GM12878 (cell line): ENCODE measurements at regions not wholly inside any gene's neighbourhood (a gene's known extent, or its start where the extent isn't known, plus 50 kb on each side); places are given as distances from the start of the nearest gene placed in this dataset.

Experiments
- ATAC-seq: fragments of 200-7000 bp; cut with Tn5 transposase; 3 replicates; pipeline ENCODE4 v1.9.1; 2020; ENCODE audit warnings: mild to moderate bottlenecking, moderate library complexity
- BruUV-seq: library from RNA; stranded (reverse); fragments of 400-500 nt; replicated peaks from 2 replicates; lab custom pipeline; 2021; lab: Mats Ljungman, UMichigan
- CTCF ChIA-PET: fragments of 300-600 bp; sonication (Branson Sonifier 250); formaldehyde crosslinking; extraction: SDS; loops from one replicate; lab custom pipeline; 2021; ENCODE audit warnings: inconsistent platforms; lab: Yijun Ruan, JAX
- POLR2A ChIA-PET: fragments of 350-600 bp; formaldehyde crosslinking; extraction: SDS; loops from one replicate; lab custom pipeline; 2021; ENCODE audit warnings: inconsistent platforms; lab: Charles Lee
- RAD21 ChIA-PET: fragments of 300-600 bp; sonication (Branson Sonifier 250); formaldehyde crosslinking; loops from one replicate; lab custom pipeline; 2023; ENCODE audit warnings: antibody characterized with exemption; ENCODE audit not compliant: unreplicated experiment; lab: Charles Lee
- SMC1A ChIA-PET: fragments of 300-600 bp; sonication (Branson Sonifier 250); formaldehyde crosslinking; loops from one replicate; lab custom pipeline; 2023; ENCODE audit not compliant: unreplicated experiment, uncharacterized antibody; lab: Charles Lee
- DNase-seq: peaks from one replicate; pipeline ENCODE4 v3.0.0-alpha.2; 2011; ENCODE audit warnings: low read depth, low spot score
- FAIRE-seq: peaks from 3 replicates; lab custom pipeline; 2011; peaks lifted over from hg19 to GRCh38; lab: Jason Lieb, UNC
- H2AFZ ChIP-seq: 2 replicates; pipeline ENCODE4 v1.6.0; 2011; ENCODE audit warnings: low read depth, low read length, control low read depth; ENCODE audit not compliant: control insufficient read depth
- H3K27ac ChIP-seq: 2 replicates; pipeline ENCODE4 v1.5.1; 2011; ENCODE audit warnings: control low read depth; ENCODE audit not compliant: control insufficient read depth, insufficient read depth
- H3K27me3 ChIP-seq, 2 experiments: replicated peaks in 1 of 2; 2 replicates each; pipeline versions ENCODE4 v1.6.0 to v1.6.1; 2011; ENCODE audit warnings: low read length in 1 of 2; ENCODE audit not compliant: control insufficient read depth in 2 of 2, insufficient read depth in 2 of 2
- H3K36me3 ChIP-seq, 2 experiments: 2 replicates each; pipeline ENCODE4 v1.5.1; 2011; ENCODE audit warnings: low read length in 1 of 2; ENCODE audit not compliant: control insufficient read depth in 2 of 2, insufficient read depth in 2 of 2
- H3K4me1 ChIP-seq: 2 replicates; pipeline ENCODE4 v1.6.1; 2011; ENCODE audit warnings: mild to moderate bottlenecking, low read length, moderate library complexity, mixed read lengths; ENCODE audit not compliant: control insufficient read depth, insufficient read depth
- H3K4me2 ChIP-seq: 2 replicates; pipeline ENCODE4 v1.6.0; 2011; ENCODE audit warnings: control low read depth; ENCODE audit not compliant: control insufficient read depth, insufficient read depth
- H3K4me3 ChIP-seq: fragments of 200-600 bp; sonication (generic); 2 replicates; pipeline ENCODE4 v1.5.1; 2016
- H3K79me2 ChIP-seq: 2 replicates; pipeline ENCODE4 v1.6.0; 2011; ENCODE audit warnings: low read length; ENCODE audit not compliant: control insufficient read depth, insufficient read depth
- H3K9ac ChIP-seq: 2 replicates; pipeline ENCODE4 v1.8.0; 2011; ENCODE audit warnings: low read length, control low read depth, mixed read lengths; ENCODE audit not compliant: control insufficient read depth, insufficient read depth
- H3K9me3 ChIP-seq: replicated peaks from 3 replicates; pipeline ENCODE4 v1.5.1; 2011; ENCODE audit warnings: mild to moderate bottlenecking, low read length; ENCODE audit not compliant: control insufficient read depth, insufficient read depth
- H4K20me1 ChIP-seq: 2 replicates; pipeline ENCODE4 v1.6.0; 2011; ENCODE audit not compliant: control insufficient read depth, insufficient read depth
- BMI1 ChIP-seq: fragments of 450-650 bp; IDR thresholded peaks from 2 replicates; pipeline ENCODE4 v1.6.1; 2016; ENCODE audit warnings: mild to moderate bottlenecking, moderate library complexity, borderline replicate concordance
- ELK1 ChIP-seq: IDR thresholded peaks from 2 replicates; pipeline ENCODE4 v1.6.1; 2012; ENCODE audit warnings: low read depth, low read length, improper control_type of control experiment
- HDGF ChIP-seq: fragments of 450-650 bp; IDR thresholded peaks from 2 replicates; pipeline ENCODE4 v1.6.1; 2016; ENCODE audit warnings: antibody characterized with exemption
- PAX5 ChIP-seq: IDR thresholded peaks from 2 replicates; pipeline ENCODE4 v1.6.1; 2011; ENCODE audit warnings: low read depth, low read length, borderline replicate concordance
- PML ChIP-seq: IDR thresholded peaks from 2 replicates; pipeline ENCODE4 v1.6.1; 2012; ENCODE audit warnings: low read length, inconsistent platforms
- RBBP5 ChIP-seq: fragments of 200-600 bp; sonication (generic); conservative IDR thresholded peaks from 2 replicates; pipeline ENCODE4 v1.6.1; 2016
- SUZ12 ChIP-seq: fragments of 200-600 bp; sonication (generic); IDR thresholded peaks from one replicate; pipeline ENCODE4 v1.6.1; 2018; ENCODE audit warnings: antibody characterized with exemption, mild to moderate bottlenecking; ENCODE audit not compliant: unreplicated experiment
- ZBTB4 ChIP-seq: fragments of 450-650 bp; formaldehyde crosslinking; IDR thresholded peaks from 2 replicates; pipeline ENCODE4 v1.4.0; 2022; ENCODE audit warnings: mild to moderate bottlenecking, moderate library complexity
- ZNF274 ChIP-seq: IDR thresholded peaks from one replicate; pipeline ENCODE4 v1.8.0; 2011; ENCODE audit not compliant: insufficient read length, insufficient read depth
- whole genome bisulfite sequencing: methylation state at CpG from one replicate; pipeline ENCODE4 v1.1.6; 2016; ENCODE audit warnings: low lambda C conversion rate; ENCODE audit not compliant: insufficient replicate concordance, insufficient coverage; ENCODE audit errors: missing lambda C conversion rate; 5-methylcytosine and 5-hydroxymethylcytosine counted together
- in situ Hi-C: fragments of 300-500 bp; cut with MboI; formaldehyde crosslinking; loops from 9 replicates; pipeline ENCODE4 v1.14.3; 2018; ENCODE audit warnings: mixed read lengths
- intact Hi-C: fragments of 100-400 bp; cut with micrococcal nuclease; formaldehyde crosslinking; loops from one replicate; pipeline ENCODE4 v1.14.2; 2022; ENCODE audit not compliant: unreplicated experiment
- TF ChIP-seq, protein P1 (sequence below): fragments of 450-650 bp; IDR thresholded peaks from 2 replicates; pipeline ENCODE4 v1.6.1; 2017; ENCODE audit warnings: antibody characterized with exemption, mild to moderate bottlenecking, moderate library complexity
- TF ChIP-seq, protein P2 (sequence below): IDR thresholded peaks from 2 replicates; pipeline ENCODE4 v1.6.1; 2012; ENCODE audit warnings: low read length, inconsistent platforms

DNA sequence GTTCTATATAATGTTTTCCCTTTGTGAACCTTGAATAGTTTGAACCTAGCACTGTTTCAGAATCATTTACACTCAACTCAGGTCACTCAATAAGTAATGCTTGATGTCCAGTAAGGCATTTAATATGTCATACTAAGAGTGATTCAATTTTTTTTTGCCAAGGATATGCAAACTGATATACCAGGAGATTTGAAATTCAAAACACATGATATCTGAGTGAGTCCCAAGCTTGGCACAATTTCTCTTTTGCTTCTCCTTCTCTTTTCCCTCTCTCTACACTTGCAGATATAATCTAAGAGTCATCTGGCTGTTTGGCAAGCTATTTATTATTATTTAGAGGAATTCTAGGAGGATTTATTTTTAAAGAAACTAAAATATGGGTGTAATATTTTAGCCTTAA lies 61.6 kb upstream of the SPAG17 start (continued):
- no peak for TF ChIP-seq ELK1
- no peak for TF ChIP-seq PML
- no peak for TF ChIP-seq ZBTB4
- TF ChIP-seq BMI1, result no peak
- no peak for TF ChIP-seq PAX5
- no peak for TF ChIP-seq ZNF274
- TF ChIP-seq RBBP5, result no peak
- TF ChIP-seq HDGF, result no peak

GRCh38 chr1:118244194-118244593 lies 59.2 kb upstream of the SPAG17 start:
- BruUV-seq, result no TSS peak

More at GRCh38 chr1:118244194-118244593, 59.2 kb upstream of the SPAG17 start:
- Histone ChIP-seq H3K36me3 (no peaks in the 10 kb centered on the region), H3K27me3 (no peaks in the 10 kb centered on the region; a peak in 1 of 4 replicates), H3K4me2 (no peak overlapping the region), H2AFZ (no peak overlapping the region), H3K79me2 (no peaks in the 10 kb centered on the region), H3K9me3 (no peaks in the 10 kb centered on the region; the same call in 2 of the 3 replicates), H3K9ac (no peak overlapping the region), H4K20me1 (no peaks in the 10 kb centered on the region), H3K27ac (no peak overlapping the region), H3K4me3 (no peak overlapping the region), H3K4me1 (no peaks in the 10 kb centered on the region)
- POLR2A ChIA-PET, result no interaction called here
- CTCF ChIA-PET, result no interaction called here
- TF ChIP-seq, protein P1, sequence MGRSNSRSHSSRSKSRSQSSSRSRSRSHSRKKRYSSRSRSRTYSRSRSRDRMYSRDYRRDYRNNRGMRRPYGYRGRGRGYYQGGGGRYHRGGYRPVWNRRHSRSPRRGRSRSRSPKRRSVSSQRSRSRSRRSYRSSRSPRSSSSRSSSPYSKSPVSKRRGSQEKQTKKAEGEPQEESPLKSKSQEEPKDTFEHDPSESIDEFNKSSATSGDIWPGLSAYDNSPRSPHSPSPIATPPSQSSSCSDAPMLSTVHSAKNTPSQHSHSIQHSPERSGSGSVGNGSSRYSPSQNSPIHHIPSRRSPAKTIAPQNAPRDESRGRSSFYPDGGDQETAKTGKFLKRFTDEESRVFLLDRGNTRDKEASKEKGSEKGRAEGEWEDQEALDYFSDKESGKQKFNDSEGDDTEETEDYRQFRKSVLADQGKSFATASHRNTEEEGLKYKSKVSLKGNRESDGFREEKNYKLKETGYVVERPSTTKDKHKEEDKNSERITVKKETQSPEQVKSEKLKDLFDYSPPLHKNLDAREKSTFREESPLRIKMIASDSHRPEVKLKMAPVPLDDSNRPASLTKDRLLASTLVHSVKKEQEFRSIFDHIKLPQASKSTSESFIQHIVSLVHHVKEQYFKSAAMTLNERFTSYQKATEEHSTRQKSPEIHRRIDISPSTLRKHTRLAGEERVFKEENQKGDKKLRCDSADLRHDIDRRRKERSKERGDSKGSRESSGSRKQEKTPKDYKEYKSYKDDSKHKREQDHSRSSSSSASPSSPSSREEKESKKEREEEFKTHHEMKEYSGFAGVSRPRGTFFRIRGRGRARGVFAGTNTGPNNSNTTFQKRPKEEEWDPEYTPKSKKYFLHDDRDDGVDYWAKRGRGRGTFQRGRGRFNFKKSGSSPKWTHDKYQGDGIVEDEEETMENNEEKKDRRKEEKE, result no peak
- TF ChIP-seq, protein P2, sequence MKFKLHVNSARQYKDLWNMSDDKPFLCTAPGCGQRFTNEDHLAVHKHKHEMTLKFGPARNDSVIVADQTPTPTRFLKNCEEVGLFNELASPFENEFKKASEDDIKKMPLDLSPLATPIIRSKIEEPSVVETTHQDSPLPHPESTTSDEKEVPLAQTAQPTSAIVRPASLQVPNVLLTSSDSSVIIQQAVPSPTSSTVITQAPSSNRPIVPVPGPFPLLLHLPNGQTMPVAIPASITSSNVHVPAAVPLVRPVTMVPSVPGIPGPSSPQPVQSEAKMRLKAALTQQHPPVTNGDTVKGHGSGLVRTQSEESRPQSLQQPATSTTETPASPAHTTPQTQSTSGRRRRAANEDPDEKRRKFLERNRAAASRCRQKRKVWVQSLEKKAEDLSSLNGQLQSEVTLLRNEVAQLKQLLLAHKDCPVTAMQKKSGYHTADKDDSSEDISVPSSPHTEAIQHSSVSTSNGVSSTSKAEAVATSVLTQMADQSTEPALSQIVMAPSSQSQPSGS, result no peak
- no peak for TF ChIP-seq ZBTB4
- no peak for TF ChIP-seq SUZ12
- FAIRE-seq (no peak), DNase-seq (no peak), ATAC-seq (no peak)
- 35% methylated on average over 4 of the region's 4 CpGs for WGBS
- SMC1A ChIA-PET, result no interaction called here
- RAD21 ChIA-PET, result no interaction called here
- intact Hi-C loops, result no loop called here
- in situ Hi-C loops, result no loop called here
